ENCODE measurements at regions not wholly inside any gene's neighbourhood (a gene's known extent, or its start where the extent isn't known, plus 50 kb on each side); places are given as distances from the start of the nearest gene placed in this dataset.

GRCh38 chr20:52757411-52757810, 214.7 kb upstream of the TSHZ2 start:
- TF ChIP-seq, protein P1, sequence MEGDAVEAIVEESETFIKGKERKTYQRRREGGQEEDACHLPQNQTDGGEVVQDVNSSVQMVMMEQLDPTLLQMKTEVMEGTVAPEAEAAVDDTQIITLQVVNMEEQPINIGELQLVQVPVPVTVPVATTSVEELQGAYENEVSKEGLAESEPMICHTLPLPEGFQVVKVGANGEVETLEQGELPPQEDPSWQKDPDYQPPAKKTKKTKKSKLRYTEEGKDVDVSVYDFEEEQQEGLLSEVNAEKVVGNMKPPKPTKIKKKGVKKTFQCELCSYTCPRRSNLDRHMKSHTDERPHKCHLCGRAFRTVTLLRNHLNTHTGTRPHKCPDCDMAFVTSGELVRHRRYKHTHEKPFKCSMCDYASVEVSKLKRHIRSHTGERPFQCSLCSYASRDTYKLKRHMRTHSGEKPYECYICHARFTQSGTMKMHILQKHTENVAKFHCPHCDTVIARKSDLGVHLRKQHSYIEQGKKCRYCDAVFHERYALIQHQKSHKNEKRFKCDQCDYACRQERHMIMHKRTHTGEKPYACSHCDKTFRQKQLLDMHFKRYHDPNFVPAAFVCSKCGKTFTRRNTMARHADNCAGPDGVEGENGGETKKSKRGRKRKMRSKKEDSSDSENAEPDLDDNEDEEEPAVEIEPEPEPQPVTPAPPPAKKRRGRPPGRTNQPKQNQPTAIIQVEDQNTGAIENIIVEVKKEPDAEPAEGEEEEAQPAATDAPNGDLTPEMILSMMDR (IDR thresholded peaks at IDR 0.05): no peak
- TF ChIP-seq POLR2AphosphoS5 (IDR thresholded peaks at IDR 0.05) (no peak), POLR2A (IDR thresholded peaks at IDR 0.05) (no peak)

Data from prostate gland (tissue), 2 donors.